Mucosa of descending colon (tissue), 3 donors: ENCODE measurements at regions not wholly inside any gene's neighbourhood (a gene's known extent, or its start where the extent isn't known, plus 50 kb on each side); places are given as distances from the start of the nearest gene placed in this dataset.
A peak's percentile ranks its signal among the peaks of the same experiment; 100 is the strongest.
"Not testable (repeated sequence)": the region's sequence is repeated elsewhere in the genome, so short reads cannot be mapped to it uniquely, and the experiment has no call there.

ENCODE experiments used
- ATAC-seq: fragments of 200-7000 bp; cut with Tn5 transposase; one replicate; pipeline ENCODE4 v1.9.1; 2020; ENCODE audit warnings: mild to moderate bottlenecking, moderate library complexity
- DNase-seq, 3 donors: peaks; one replicate each; pipeline ENCODE4 v3.0.0-alpha.2; 2020
- H3K36me3 ChIP-seq: fragments of 200-600 bp; one replicate; pipeline ENCODE4 v1.8.0; 2021; ENCODE audit warnings: low read depth, mild to moderate bottlenecking
- H3K4me1 ChIP-seq: fragments of 200-600 bp; one replicate; pipeline ENCODE4 v1.8.0; 2021; ENCODE audit warnings: low read depth, mild to moderate bottlenecking
- H3K4me3 ChIP-seq: fragments of 200-600 bp; one replicate; pipeline ENCODE4 v1.8.0; 2021; ENCODE audit warnings: mild to moderate bottlenecking
- H3K9me3 ChIP-seq: fragments of 200-600 bp; one replicate; pipeline ENCODE4 v1.8.0; 2021; ENCODE audit warnings: mild to moderate bottlenecking
- CTCF ChIP-seq: fragments of 200-600 bp; IDR thresholded peaks from one replicate; pipeline ENCODE4 v1.8.0; 2022; ENCODE audit warnings: antibody characterized with exemption, mild to moderate bottlenecking
- intact Hi-C, 2 donors: fragments of 100-400 bp; cut with DNase I in 1 of 2; cut with micrococcal nuclease in 1 of 2; formaldehyde crosslinking; loops; one replicate each; pipeline versions ENCODE4 v1.11.0 to v1.11.1; 2022; cut with DNase I, micrococcal nuclease
- donor health status: DM: no; HTN: no; CAD: no; lungs with moderate emphysema.
- donor health status: DM: no; HTN: no; CAD: no.
- donor health status: DM: no; HTN: yes; CAD: no.

DNA sequence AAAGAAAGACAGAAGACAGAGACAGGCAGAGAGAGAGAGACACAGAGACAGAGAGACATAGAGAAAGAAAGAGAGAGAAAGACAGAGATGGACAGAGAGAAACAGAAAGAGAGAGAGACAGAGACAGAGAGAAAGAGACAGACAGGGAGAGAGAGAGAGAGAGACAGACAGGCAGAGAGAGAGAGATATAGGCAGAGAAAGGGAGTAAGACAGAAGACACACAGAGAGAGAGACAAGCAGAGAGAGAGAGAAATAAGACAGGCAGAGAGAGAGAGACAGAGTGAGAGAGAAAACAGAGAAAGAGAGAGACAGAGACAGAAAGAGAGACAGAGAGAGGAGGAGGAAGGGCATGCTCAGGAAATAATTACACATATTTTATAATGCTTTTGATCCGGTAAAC is 758.3 kb upstream of the DEFB115 start:
- DNase-seq = no peak
- no peak for ATAC-seq
- H3K4me3 ChIP-seq = no peak overlapping the region
- no peaks in the 10 kb centered on the region for H3K36me3 ChIP-seq
- no peaks in the 10 kb centered on the region for H3K4me1 ChIP-seq
- no peak for TF ChIP-seq CTCF
- no peaks in the 10 kb centered on the region for H3K9me3 ChIP-seq
- intact Hi-C loops = no loop called here

GRCh38 chr20:30499716-30500446 is 757.6 kb upstream of the DEFB115 start:
- ATAC-seq, intact Hi-C loops, H3K4me3 ChIP-seq, H3K9me3 ChIP-seq, H3K36me3 ChIP-seq, H3K4me1 ChIP-seq, DNase-seq: not testable (repeated sequence)

DNA sequence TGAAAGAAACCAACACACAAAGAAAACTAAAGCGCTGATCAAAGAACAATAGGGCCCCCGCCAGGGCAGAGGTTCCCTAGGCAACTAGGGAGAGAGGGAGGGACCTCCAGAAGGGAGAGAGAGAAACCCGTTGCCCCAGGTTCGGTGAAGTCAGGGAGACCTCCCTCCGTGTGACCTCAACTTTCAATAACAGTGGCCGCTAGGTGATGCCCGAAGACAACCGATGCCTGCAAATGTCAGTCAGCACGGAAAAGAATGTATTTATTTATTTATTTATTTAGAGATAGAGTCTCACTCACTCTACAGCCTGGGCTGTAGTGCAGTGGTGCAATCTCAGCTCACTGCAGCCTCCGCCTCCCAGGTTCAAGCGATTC is 757.0 kb upstream of the DEFB115 start:
- H3K4me3 ChIP-seq, H3K4me1 ChIP-seq, H3K36me3 ChIP-seq, ATAC-seq, H3K9me3 ChIP-seq, intact Hi-C loops: not testable (repeated sequence)
- peak in 2 of 3 donors; percentile 3 to 42 for DNase-seq

DNA sequence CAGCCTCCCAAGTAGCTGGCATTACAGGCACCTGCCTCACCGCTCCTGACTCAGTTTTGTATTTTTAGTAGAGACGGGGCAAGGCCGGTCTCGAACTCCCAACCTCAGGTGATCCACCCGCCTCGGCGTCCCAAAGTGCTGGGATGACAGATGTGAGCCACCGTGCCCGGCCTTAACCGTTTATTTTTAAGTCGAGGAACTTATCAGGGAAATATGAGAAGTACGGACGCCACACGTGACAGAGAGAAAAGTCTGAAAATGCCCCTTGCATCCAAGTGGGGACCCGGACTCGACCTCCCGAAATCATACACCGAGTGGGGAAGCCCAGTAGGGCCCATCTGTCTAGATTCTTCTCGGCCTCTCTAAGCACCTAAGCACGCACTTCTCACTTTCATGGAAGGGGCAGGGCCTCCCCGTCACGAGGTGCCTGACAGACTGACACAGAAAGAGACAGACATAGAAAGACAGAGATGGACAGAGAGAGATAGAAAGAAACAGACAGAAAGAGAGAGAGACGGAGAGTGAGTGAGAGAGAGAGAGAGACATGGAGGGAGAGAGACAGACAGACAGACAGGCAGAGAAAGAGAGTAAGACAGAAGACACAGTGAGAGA is 756.5 kb upstream of the DEFB115 start:
- no peak for ATAC-seq

GRCh38 chr20:30502670-30503069 is 754.8 kb upstream of the DEFB115 start:
- TF ChIP-seq CTCF = no peak
- ATAC-seq = no peak

More for the DNA sequence above, 756.5 kb upstream of the DEFB115 start:
- intact Hi-C loops = no loop called here
- TF ChIP-seq CTCF = no peak
- no peak overlapping the region for H3K4me3 ChIP-seq
- H3K4me1 ChIP-seq = no peaks in the 10 kb centered on the region
- H3K9me3 ChIP-seq = no peaks in the 10 kb centered on the region
- no peaks in the 10 kb centered on the region for H3K36me3 ChIP-seq
- DNase-seq = no peak

GRCh38 chr20:30503204-30503603 is 754.3 kb upstream of the DEFB115 start:
- H3K4me1 ChIP-seq, DNase-seq, H3K4me3 ChIP-seq, intact Hi-C loops, H3K9me3 ChIP-seq, ATAC-seq, H3K36me3 ChIP-seq: not testable (repeated sequence)

More at GRCh38 chr20:30502670-30503069, 754.8 kb upstream of the DEFB115 start:
- DNase-seq = no peak
- intact Hi-C loops = no loop called here
- H3K9me3 ChIP-seq = no peaks in the 10 kb centered on the region
- H3K36me3 ChIP-seq = no peaks in the 10 kb centered on the region
- H3K4me1 ChIP-seq = no peaks in the 10 kb centered on the region
- H3K4me3 ChIP-seq = no peak overlapping the region

GRCh38 chr20:30503992-30504570 is 753.4 kb upstream of the DEFB115 start:
- no peaks in the 10 kb centered on the region for H3K36me3 ChIP-seq
- ATAC-seq (no peak), DNase-seq (no peak)
- TF ChIP-seq CTCF = no peak
- intact Hi-C loops = no loop called here
- no peak overlapping the region for H3K4me3 ChIP-seq
- H3K4me1 ChIP-seq = no peaks in the 10 kb centered on the region
- H3K9me3 ChIP-seq = no peaks in the 10 kb centered on the region
